ENCODE measurements at regions not wholly inside any gene's neighbourhood (a gene's known extent, or its start where the extent isn't known, plus 50 kb on each side); places are given as distances from the start of the nearest gene placed in this dataset.

- H2AFZ ChIP-seq (ENCODE audit: low read depth, low read length, poor library complexity, severe bottlenecking), result no peak overlapping the region
- CTCF ChIA-PET, result no interaction called here
- ATAC-seq, result no peak
- BruUV-seq (replicated peaks), result no TSS peak
- H3K27me3 ChIP-seq (ENCODE audit: insufficient read depth, low read length), result no peaks in the 10 kb centered on the region
- DNase-seq (ENCODE audit: low read depth, low spot score), result no peak
- intact Hi-C loops (cut with micrococcal nuclease), result no loop called here
- TF ChIP-seq ELF1 (IDR thresholded peaks at IDR 0.05; ENCODE audit: borderline replicate concordance, low read depth) (no peak), EGR1 (IDR thresholded peaks at IDR 0.05; ENCODE audit: low read depth) (no peak)
- no peaks in the 10 kb centered on the region for H3K4me1 ChIP-seq (ENCODE audit: control insufficient read depth in 1 of 2, insufficient read depth in 2 of 2, low read length in 2 of 2)
- RAD21 ChIA-PET (ENCODE audit: low non-redundant PET in 1 of 2, low total read pairs in 2 of 2, uncharacterized antibody in 2 of 2, unreplicated experiment in 2 of 2), result no interaction called here
- no peaks in the 10 kb centered on the region for H3K9me2 ChIP-seq (ENCODE audit: insufficient read depth)
- H3K9ac ChIP-seq (ENCODE audit: low read length), result no peak overlapping the region
- no peak overlapping the region for H3K4me3 ChIP-seq (replicated peaks in 1 of 2; ENCODE audit: low read depth in 1 of 2, low read length in 2 of 2)
- no peaks in the 10 kb centered on the region for H3K9me3 ChIP-seq (ENCODE audit: control insufficient read depth in 1 of 2, insufficient read depth in 1 of 2, low read depth in 1 of 2, low read length in 2 of 2)
- H3K79me2 ChIP-seq (ENCODE audit: insufficient read depth, low read length), result no peaks in the 10 kb centered on the region
- H3K36me3 ChIP-seq (ENCODE audit: control insufficient read depth in 1 of 2, insufficient read depth in 2 of 2, low read length in 2 of 2), result no peaks in the 10 kb centered on the region
- POLR2A ChIA-PET, result no interaction called here
- no peak overlapping the region for H3K27ac ChIP-seq (ENCODE audit: low read depth, low read length)
- H3K4me2 ChIP-seq (ENCODE audit: low read length), result no peak overlapping the region
- H4K20me1 ChIP-seq (ENCODE audit: insufficient read depth), result no peaks in the 10 kb centered on the region
These were observed 277.4 kb downstream of the TDRD15 start for GRCh38 chr2:21401022-21401698.

DNA sequence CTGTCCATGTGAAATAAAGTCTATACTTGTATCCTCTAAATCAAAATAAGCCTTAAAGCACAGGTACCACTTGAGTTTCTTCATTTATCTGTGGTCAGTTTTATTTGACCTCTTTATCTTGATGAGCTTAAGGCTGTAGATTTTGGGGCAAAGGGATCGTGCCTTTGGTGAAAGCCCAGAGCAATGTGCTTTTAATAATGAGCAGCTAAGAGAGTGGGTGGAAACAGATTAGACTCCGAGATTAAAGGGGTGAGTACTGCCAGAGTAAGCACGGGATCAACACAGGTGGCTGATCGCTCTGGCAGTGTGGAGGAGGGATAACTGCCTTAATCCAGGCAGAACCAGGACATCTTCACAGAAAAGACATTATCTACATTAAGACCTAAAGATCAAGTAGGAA, 280.4 kb downstream of the TDRD15 start:
- Histone ChIP-seq H3K79me2 (ENCODE audit: insufficient read depth, low read length) (no peaks in the 10 kb centered on the region), H3K4me3 (replicated peaks in 1 of 2; ENCODE audit: low read depth in 1 of 2, low read length in 2 of 2) (no peak overlapping the region), H3K9me2 (ENCODE audit: insufficient read depth) (no peaks in the 10 kb centered on the region), H2AFZ (ENCODE audit: low read depth, low read length, poor library complexity, severe bottlenecking) (no peak overlapping the region), H3K9ac (ENCODE audit: low read length) (no peak overlapping the region), H3K27me3 (ENCODE audit: insufficient read depth, low read length) (no peaks in the 10 kb centered on the region), H3K9me3 (ENCODE audit: control insufficient read depth in 1 of 2, insufficient read depth in 1 of 2, low read depth in 1 of 2, low read length in 2 of 2) (no peaks in the 10 kb centered on the region), H3K36me3 (ENCODE audit: control insufficient read depth in 1 of 2, insufficient read depth in 2 of 2, low read length in 2 of 2) (no peaks in the 10 kb centered on the region), H3K4me1 (ENCODE audit: control insufficient read depth in 1 of 2, insufficient read depth in 2 of 2, low read length in 2 of 2) (no peaks in the 10 kb centered on the region), H4K20me1 (ENCODE audit: insufficient read depth) (no peaks in the 10 kb centered on the region), H3K4me2 (ENCODE audit: low read length) (no peak overlapping the region), H3K27ac (ENCODE audit: low read depth, low read length) (no peak overlapping the region)
- intact Hi-C loops (cut with micrococcal nuclease), result no loop called here
- BruUV-seq (replicated peaks), result no TSS peak
- ATAC-seq (no peak), DNase-seq (ENCODE audit: low read depth, low spot score) (no peak)
- POLR2A ChIA-PET, result no interaction called here
- CTCF ChIA-PET, result no interaction called here
- RAD21 ChIA-PET (ENCODE audit: low non-redundant PET in 1 of 2, low total read pairs in 2 of 2, uncharacterized antibody in 2 of 2, unreplicated experiment in 2 of 2), result no interaction called here
- TF ChIP-seq REST (IDR thresholded peaks at IDR 0.05; ENCODE audit: low read depth) (no peak), EGR1 (IDR thresholded peaks at IDR 0.05; ENCODE audit: low read depth) (no peak), EZH2 (IDR thresholded peaks at IDR 0.05) (no peak), YY1 (IDR thresholded peaks at IDR 0.05; ENCODE audit: extremely low read depth, insufficient replicate concordance, low read depth, low read length) (no peak), ZFX (IDR thresholded peaks at IDR 0.05) (no peak), ZBTB33 (IDR thresholded peaks at IDR 0.05; ENCODE audit: extremely low read depth, insufficient replicate concordance, low read length) (no peak), EZH2phosphoT487 (IDR thresholded peaks at IDR 0.05; ENCODE audit: borderline replicate concordance) (no peak), MAX (IDR thresholded peaks at IDR 0.05) (no peak), POLR2A (IDR thresholded peaks at IDR 0.05; ENCODE audit: borderline replicate concordance, extremely low read depth, insufficient read depth, insufficient read length) (no peak), JUND (IDR thresholded peaks at IDR 0.05) (no peak)
- TF ChIP-seq, protein P1, sequence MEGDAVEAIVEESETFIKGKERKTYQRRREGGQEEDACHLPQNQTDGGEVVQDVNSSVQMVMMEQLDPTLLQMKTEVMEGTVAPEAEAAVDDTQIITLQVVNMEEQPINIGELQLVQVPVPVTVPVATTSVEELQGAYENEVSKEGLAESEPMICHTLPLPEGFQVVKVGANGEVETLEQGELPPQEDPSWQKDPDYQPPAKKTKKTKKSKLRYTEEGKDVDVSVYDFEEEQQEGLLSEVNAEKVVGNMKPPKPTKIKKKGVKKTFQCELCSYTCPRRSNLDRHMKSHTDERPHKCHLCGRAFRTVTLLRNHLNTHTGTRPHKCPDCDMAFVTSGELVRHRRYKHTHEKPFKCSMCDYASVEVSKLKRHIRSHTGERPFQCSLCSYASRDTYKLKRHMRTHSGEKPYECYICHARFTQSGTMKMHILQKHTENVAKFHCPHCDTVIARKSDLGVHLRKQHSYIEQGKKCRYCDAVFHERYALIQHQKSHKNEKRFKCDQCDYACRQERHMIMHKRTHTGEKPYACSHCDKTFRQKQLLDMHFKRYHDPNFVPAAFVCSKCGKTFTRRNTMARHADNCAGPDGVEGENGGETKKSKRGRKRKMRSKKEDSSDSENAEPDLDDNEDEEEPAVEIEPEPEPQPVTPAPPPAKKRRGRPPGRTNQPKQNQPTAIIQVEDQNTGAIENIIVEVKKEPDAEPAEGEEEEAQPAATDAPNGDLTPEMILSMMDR (IDR thresholded peaks at IDR 0.05 in 2 of 3, conservative IDR thresholded peaks at IDR 0.05 in 1 of 3; ENCODE audit: borderline replicate concordance in 1 of 3, insufficient read depth in 1 of 3, low read depth in 2 of 3, low read length in 2 of 3), result no peak
